Peyer's patch (tissue), 2 donors: ENCODE measurements at regions not wholly inside any gene's neighbourhood (a gene's known extent, or its start where the extent isn't known, plus 50 kb on each side); places are given as distances from the start of the nearest gene placed in this dataset.

Experiments used
- small RNA-seq, 2 donors: library from RNA; depleted of rRNA; stranded (forward); fragments of <200 nt; gene quantifications; one replicate each; pipeline ENCODE3, GENCODE V24; 2016

Small RNA genes in the stretch of these regions (small RNA-seq; reads per million reads assigned to genes)
- gene MIR6724-3 (0 reads per million in 2 donors), gene MIR6724-4 (0 reads per million in 2 donors), gene RF01518 (0 reads per million in 2 donors), gene RNA5-8SN2 (0 reads per million in 2 donors)
